ENCODE measurements at regions not wholly inside any gene's neighbourhood (a gene's known extent, or its start where the extent isn't known, plus 50 kb on each side); places are given as distances from the start of the nearest gene placed in this dataset.

GRCh38 chr13:73275163-73275562 lies 216.4 kb downstream of the KLF5 start:
- Mint-ChIP-seq H3K27me3 (ENCODE audit: low read depth) (no peaks in the 10 kb centered on the region), H3K27ac (no peak overlapping the region), H3K36me3 (peaks cover 4% of the 10 kb centered on the region), H3K4me1 (peaks cover 25% of the 10 kb centered on the region), H3K4me3 (no peak overlapping the region), H3K9me3 (peaks cover 24% of the 10 kb centered on the region)
- no peak for DNase-seq (ENCODE audit: low spot score in 2 of 2, unreplicated experiment in 2 of 2)
- TF ChIP-seq CTCF (IDR thresholded peaks at IDR 0.05; ENCODE audit: unreplicated experiment): no peak

GRCh38 chr13:73274147-73274546 lies 215.3 kb downstream of the KLF5 start:
- no peak overlapping the region for H3K4me3 Mint-ChIP-seq

GRCh38 chr13:73273745-73274144 lies 214.9 kb downstream of the KLF5 start:
- H3K9me3 Mint-ChIP-seq: peaks cover 24% of the 10 kb centered on the region

More at GRCh38 chr13:73274147-73274546, 215.3 kb downstream of the KLF5 start:
- Mint-ChIP-seq H3K9me3 (peaks cover 28% of the 10 kb centered on the region), H3K4me1 (peaks cover 25% of the 10 kb centered on the region), H3K27me3 (ENCODE audit: low read depth) (no peaks in the 10 kb centered on the region), H3K27ac (peak overlapping the region; percentile 89), H3K36me3 (peaks cover 4% of the 10 kb centered on the region)
- no peak for TF ChIP-seq CTCF (IDR thresholded peaks at IDR 0.05; ENCODE audit: unreplicated experiment)
- no peak for DNase-seq (ENCODE audit: low spot score in 2 of 2, unreplicated experiment in 2 of 2)

GRCh38 chr13:73273276-73273675 lies 214.5 kb downstream of the KLF5 start:
- H3K36me3 Mint-ChIP-seq: peaks cover 4% of the 10 kb centered on the region
- peaks cover 23% of the 10 kb centered on the region for H3K9me3 Mint-ChIP-seq
- no peaks in the 10 kb centered on the region for H3K27me3 Mint-ChIP-seq (ENCODE audit: low read depth)
- H3K4me3 Mint-ChIP-seq: no peak overlapping the region
- peak overlapping the region; percentile 18 for H3K27ac Mint-ChIP-seq
- H3K4me1 Mint-ChIP-seq: peaks cover 27% of the 10 kb centered on the region
- DNase-seq (ENCODE audit: low spot score in 2 of 2, unreplicated experiment in 2 of 2): no peak
- no peak for TF ChIP-seq CTCF (IDR thresholded peaks at IDR 0.05; ENCODE audit: unreplicated experiment)

More at GRCh38 chr13:73273745-73274144, 214.9 kb downstream of the KLF5 start:
- no peak for TF ChIP-seq CTCF (IDR thresholded peaks at IDR 0.05; ENCODE audit: unreplicated experiment)
- Mint-ChIP-seq H3K4me3 (no peak overlapping the region), H3K27ac (peak overlapping the region; percentile 89), H3K27me3 (ENCODE audit: low read depth) (no peaks in the 10 kb centered on the region), H3K36me3 (peaks cover 4% of the 10 kb centered on the region), H3K4me1 (peaks cover 25% of the 10 kb centered on the region)
- DNase-seq (ENCODE audit: low spot score in 2 of 2, unreplicated experiment in 2 of 2): no peak

GRCh38 chr13:73272831-73273230 lies 214.0 kb downstream of the KLF5 start:
- TF ChIP-seq CTCF (IDR thresholded peaks at IDR 0.05; ENCODE audit: unreplicated experiment): no peak
- peaks cover 4% of the 10 kb centered on the region for H3K36me3 Mint-ChIP-seq
- no peak for DNase-seq (ENCODE audit: low spot score in 2 of 2, unreplicated experiment in 2 of 2)
- peaks cover 29% of the 10 kb centered on the region for H3K4me1 Mint-ChIP-seq
- no peak overlapping the region for H3K4me3 Mint-ChIP-seq
- H3K9me3 Mint-ChIP-seq: peaks cover 18% of the 10 kb centered on the region
- no peaks in the 10 kb centered on the region for H3K27me3 Mint-ChIP-seq (ENCODE audit: low read depth)
- H3K27ac Mint-ChIP-seq: peak overlapping the region; percentile 18

- no peaks in the 10 kb centered on the region for H3K27me3 Mint-ChIP-seq (ENCODE audit: low read depth)
- H3K4me3 Mint-ChIP-seq: no peak overlapping the region
- DNase-seq (ENCODE audit: low spot score in 2 of 2, unreplicated experiment in 2 of 2): no peak
- H3K9me3 Mint-ChIP-seq: peaks cover 7% of the 10 kb centered on the region
- peaks cover 24% of the 10 kb centered on the region for H3K4me1 Mint-ChIP-seq
- no peak for TF ChIP-seq CTCF (IDR thresholded peaks at IDR 0.05; ENCODE audit: unreplicated experiment)
- no peaks in the 10 kb centered on the region for H3K36me3 Mint-ChIP-seq
- no peak overlapping the region for H3K27ac Mint-ChIP-seq
These were observed 209.5 kb downstream of the KLF5 start for GRCh38 chr13:73268306-73268705.

Measured in mesothelial cell of epicardium (in vitro differentiated cells).